ENCODE measurements at regions not wholly inside any gene's neighbourhood (a gene's known extent, or its start where the extent isn't known, plus 50 kb on each side); places are given as distances from the start of the nearest gene placed in this dataset.

DNA sequence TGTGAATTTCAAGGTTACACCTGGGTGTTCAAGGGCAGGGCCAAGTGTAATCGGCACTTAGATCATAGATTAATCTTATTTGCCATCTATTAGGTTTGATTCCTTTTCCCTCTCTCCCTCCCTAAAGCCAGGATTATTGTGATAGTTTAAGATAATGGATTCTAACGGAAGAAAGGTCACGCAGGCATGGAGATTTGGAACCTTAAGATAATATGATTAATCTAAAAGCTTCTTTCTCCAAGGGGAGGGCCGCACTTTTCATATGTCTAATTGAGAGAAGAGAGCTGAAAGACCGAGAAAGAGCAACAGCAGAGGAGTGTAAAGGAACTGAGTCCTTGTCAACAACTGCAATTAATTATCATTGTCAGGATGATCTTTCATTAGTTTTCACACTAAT lies 858.8 kb upstream of the NR2F2 start:
- no peak for DNase-seq (ENCODE audit: low read depth)

DNA sequence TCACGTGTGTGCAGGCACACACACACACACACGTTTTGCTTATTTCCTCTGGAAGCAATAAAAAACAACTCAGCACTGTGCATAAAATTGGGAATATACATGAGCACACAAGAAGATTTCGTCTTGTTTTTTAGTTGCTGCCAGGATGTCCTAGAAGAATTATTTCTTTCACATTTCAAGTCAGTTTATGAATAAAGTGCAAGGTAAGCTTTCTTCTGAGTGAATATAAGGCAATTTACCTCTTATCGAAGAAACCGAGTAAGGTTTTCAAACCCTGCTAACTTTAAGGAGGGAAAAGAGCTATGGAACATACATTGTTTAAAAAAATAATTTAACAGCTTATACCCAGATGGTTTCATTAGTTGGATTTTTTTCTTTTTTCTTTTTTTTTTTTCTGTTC lies 855.4 kb upstream of the NR2F2 start:
- no peak for DNase-seq (ENCODE audit: low read depth)

DNA sequence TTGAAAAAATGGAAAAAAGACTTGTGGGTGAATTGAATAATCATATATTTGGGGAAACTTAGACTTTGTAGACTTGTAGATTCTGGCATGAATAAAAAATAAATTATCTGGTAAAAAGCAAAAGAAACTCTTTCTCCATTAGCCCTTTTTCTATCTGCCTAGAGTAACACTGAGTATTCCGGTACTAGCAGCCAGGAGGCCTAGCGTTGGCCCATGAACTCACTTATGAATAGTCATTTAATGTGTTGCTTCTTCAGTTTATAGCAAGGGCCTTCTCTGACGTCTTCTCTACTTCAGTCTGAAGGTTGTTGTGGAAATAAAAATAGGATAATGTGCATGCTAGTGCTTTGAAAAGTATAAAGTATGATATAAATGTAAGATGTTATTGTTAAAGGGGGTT lies 851.2 kb upstream of the NR2F2 start:
- DNase-seq (ENCODE audit: low read depth), result no peak

DNA sequence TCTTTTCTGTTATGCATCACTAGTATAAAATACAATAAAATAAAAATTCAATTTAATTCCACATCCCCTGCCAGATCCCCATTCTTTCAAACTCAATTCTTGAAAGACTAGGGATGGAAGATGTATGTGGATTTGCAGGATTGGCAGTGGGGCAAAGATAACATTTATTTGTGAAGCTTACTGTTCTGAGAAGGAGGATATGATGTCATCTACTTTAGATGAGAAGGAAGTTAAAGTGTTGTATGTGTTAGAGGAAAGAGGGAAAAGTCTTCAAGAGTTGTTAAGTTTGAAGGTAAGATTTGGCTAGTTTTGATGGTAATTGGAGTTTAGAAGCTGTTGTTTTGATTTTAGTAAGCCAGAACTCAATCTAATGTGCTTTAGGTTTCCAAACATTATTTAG lies 845.1 kb upstream of the NR2F2 start:
- no peak for DNase-seq (ENCODE audit: low read depth)

GRCh38 chr15:95486224-95486623 lies 844.3 kb upstream of the NR2F2 start:
- DNase-seq (ENCODE audit: low read depth), result no peak

- DNase-seq (ENCODE audit: low read depth), result no peak
These were observed 841.4 kb upstream of the NR2F2 start for GRCh38 chr15:95489103-95489502.

GRCh38 chr15:95492388-95493070 lies 838.0 kb upstream of the NR2F2 start:
- no peak for DNase-seq (ENCODE audit: low read depth)

DNA sequence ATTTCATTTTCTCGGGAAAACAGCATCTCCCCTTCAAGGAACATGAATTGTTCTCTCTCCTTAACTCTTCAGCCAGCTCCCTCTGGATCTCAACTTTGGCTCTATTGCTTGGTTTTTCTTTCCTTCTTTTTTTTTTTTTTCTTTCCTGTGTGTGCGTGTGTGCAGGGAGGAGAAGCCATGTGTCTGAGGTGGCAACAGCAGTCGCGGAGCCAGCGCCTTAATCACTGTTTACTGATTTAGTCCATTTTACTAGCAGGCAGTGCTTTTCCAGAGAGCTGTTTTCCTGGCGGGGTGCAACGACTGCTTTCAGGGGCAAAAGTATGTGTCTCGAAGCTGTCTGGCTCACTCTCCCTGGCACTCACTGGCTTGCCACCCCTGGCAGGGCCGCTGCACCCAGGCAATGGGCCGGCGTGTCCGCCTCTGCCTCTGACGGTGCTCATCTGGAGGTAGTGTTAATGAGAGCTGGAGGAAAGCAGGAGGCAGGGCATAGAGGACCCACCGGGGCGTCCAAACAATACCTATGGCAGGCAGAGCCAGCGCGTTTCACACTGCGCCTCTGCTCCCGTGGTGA lies 835.4 kb upstream of the NR2F2 start:
- DNase-seq (ENCODE audit: low read depth), result no peak

DNA sequence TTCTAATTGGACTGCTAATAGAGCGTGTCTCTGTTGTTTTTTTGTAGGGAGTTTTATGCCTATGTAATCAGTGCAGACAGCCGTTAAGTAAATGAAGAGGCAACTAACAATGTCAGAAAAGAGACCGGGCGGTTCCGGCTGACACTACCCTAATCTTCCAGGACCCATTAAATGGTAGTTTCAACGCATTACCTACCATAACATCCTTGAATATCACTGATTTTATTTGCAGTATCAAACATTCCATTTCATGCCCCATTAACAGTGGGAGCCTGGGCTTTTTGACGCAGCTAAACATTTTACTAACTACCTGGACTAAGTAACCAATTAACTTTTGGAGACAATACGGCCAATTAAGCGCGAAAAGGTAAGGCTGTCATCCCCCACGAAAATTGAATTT lies 832.9 kb upstream of the NR2F2 start:
- DNase-seq (ENCODE audit: low read depth), result no peak

DNA sequence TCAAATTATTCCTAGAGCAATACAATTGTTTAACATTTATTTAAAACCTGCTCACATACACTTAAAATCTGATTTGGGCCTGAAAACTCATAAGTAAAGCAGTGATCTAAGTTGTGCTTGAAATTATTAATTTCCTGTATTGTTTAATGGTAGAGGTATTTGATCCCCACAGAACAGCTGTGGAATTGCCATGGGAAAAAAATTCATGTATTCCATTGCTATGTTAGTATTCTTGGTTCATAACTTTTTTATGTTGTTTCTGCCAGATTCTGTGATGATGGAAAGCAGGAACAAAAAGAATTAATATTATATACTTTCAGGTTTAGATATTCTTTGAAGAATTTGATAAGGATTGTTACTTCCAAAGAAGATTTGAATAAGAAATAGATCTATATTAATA lies 831.5 kb upstream of the NR2F2 start:
- DNase-seq (ENCODE audit: low read depth), result peak; percentile 24

GRCh38 chr15:95499397-95499796 lies 831.1 kb upstream of the NR2F2 start:
- DNase-seq (ENCODE audit: low read depth), result no peak

DNA sequence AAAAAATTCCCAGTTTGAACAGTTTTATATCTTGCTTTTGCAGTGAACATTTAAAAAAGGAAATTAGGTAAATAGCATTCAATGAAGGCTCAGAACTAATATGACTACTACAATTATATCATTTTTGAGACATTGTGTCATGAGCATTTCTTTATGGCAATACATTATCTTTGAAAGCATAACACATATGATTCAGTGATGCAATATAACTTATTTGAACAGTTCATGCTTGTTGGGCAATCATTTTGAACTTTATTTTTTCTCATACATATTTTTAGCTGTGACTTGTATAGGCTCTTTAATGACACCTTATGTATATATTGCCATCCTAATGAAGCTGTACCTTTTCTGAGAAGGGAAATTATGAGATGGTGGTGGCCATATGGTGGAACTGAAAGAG lies 828.6 kb upstream of the NR2F2 start:
- DNase-seq (ENCODE audit: low read depth), result no peak

DNA sequence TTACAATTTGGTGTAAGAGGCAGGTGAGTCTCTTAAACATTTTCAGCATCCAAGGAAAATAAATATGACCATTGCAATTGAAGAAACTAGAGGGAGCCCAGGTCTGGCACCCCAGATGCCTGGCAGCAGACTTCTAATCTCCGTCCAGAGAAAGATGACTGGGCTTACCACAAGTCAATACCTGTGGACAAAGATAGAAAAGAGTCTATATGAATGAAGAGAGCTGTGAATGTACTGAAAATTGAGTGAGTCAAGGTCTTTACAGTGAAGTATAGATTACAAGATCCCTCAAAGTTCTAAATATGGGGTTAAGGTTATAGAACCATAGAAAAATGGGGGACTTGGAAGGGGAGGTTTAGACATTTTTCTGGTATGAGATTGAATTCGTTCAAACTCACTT lies 827.4 kb upstream of the NR2F2 start:
- DNase-seq (ENCODE audit: low read depth), result no peak

- DNase-seq (ENCODE audit: low read depth), result no peak
These were observed 826.8 kb upstream of the NR2F2 start for GRCh38 chr15:95503640-95504225.

DNA sequence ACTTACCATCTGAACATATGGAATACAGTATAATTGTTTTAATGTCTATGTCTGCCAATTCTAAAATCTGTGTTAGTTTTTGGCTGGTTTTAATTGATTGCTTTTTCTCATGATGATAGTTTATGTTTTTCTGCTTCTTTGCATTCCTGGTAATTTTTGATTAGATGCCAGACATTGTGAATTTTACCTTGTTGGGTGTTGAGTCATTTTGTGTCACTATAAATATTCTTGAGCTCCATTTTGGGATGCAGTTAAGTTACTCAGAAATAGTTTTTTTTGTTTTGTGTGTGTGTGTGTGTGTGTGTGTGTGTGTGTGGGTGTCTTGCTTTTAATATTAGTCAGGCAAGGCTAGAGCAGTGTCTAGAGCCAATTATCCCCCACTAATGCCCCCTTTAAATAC lies 818.8 kb upstream of the NR2F2 start:
- peak; percentile 14 for DNase-seq (ENCODE audit: low read depth)

- no peak for DNase-seq (ENCODE audit: low read depth)
These were observed 817.6 kb upstream of the NR2F2 start for GRCh38 chr15:95512906-95513305.

- no peak for DNase-seq (ENCODE audit: low read depth)
These were observed 810.6 kb upstream of the NR2F2 start for GRCh38 chr15:95519887-95520286.

DNA sequence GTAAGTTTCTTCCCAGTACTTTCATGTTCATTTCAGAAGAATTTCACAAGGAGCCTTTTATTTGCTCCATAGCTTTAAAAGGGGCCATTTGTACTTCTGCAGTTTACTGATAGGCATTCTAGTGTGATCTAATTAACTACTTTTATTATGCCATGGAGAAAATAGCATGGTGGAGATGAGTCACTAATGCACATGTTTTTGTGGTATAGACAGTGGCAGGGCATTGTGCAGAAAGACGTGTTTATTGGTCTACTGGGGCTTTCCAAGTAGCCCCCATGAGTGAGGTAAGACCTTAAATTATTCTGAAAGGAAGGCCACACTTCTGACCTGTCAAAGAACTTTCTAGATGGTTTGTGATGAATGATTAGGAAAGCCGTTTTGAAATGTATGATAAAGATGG lies 810.0 kb upstream of the NR2F2 start:
- peak; percentile 21 for DNase-seq (ENCODE audit: low read depth)

DNA sequence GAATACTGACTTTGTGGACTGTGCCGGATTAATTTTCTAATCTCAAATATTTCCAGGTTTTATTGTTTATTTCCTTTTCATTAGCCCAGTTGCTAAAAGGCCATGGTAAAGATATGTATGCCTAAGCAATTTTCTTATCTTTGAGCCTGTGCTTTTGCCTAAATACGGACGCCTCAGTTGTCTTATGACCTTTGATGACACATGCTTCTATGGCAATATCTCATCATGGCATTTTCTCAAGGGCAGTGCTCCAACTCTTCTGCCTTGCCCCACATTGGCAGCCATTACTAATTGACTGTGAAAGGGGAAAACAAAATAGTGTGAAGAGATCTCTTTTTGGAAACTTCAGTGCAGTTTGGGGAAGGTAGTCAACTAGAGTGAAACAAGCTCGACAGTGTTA lies 809.6 kb upstream of the NR2F2 start:
- no peak for DNase-seq (ENCODE audit: low read depth)

- DNase-seq (ENCODE audit: low read depth), result no peak
These were observed 808.0 kb upstream of the NR2F2 start for GRCh38 chr15:95522533-95522932.

DNA sequence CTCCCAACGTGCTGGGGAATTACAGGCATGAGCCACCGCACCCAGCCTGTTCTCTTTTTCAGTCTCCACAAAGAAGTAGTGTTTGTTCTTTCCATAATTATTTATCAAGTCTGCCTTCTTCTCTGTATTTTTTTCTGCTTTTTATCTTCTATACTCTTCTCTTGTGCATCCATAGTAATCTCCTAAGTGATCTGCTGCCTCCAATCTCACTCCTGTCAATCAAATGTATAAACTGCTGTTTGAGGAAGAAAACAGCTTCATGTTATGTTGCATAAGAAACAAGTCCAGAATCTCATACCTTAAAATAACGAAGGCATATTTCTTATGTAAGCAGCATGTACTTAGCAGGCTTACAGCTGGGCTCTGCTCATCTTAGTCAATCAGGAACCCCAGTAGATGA lies 801.6 kb upstream of the NR2F2 start:
- no peak for DNase-seq (ENCODE audit: low read depth)

DNA sequence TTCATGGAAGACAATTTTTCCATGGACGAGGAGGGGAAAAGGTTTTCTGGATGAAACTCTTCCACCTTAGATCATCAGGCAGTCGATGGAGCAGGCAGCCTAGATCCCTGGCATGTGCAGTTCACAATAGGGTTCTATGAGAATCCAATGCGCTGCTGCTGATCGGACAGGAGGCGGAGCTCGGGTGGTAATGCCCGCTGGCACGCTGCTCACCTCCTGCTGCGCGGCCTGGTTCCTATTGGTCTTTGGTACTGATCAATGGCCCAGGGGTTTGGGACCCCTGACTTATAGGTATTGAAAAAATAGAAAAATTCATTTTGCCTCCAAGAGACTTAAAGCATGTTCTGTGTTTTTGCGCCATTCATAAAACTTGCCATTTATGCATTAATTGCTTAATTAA lies 793.9 kb upstream of the NR2F2 start:
- DNase-seq (ENCODE audit: low read depth), result no peak

GRCh38 chr15:95538693-95539092 lies 791.8 kb upstream of the NR2F2 start:
- DNase-seq (ENCODE audit: low read depth), result no peak

DNA sequence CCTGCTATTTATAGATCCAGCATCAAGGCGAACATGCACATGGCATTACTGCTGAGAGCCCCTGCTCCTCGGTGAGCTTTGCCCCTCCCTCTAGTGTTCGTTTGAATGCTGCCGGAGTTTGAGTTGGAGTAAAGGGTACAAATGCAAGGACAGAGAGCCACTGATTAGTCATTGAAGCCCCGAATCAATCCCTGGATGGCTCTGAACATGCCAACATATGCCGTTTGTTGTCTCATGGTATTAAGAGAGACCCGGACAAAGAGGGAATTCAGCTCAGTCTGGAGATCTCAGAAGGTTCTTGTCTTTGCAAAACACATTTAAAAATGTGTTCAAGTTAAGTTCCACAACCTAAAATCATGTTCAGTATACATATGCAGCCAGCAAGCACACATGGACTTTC lies 789.2 kb upstream of the NR2F2 start:
- DNase-seq (ENCODE audit: low read depth), result no peak
